Erythroblast (primary cell): ENCODE measurements at regions not wholly inside any gene's neighbourhood (a gene's known extent, or its start where the extent isn't known, plus 50 kb on each side); places are given as distances from the start of the nearest gene placed in this dataset.

Experiments
- DNase-seq, 2 experiments: peaks; one replicate each; lab custom pipeline; 2025; lab: John Stamatoyannopoulos, UW
- GATA1 ChIP-seq: IDR thresholded peaks from 2 replicates; pipeline ENCODE4 v1.6.1; 2011; ENCODE audit warnings: low read depth, mild to moderate bottlenecking, control low read depth, low read length, moderate library complexity
- POLR2A ChIP-seq: IDR thresholded peaks from 2 replicates; pipeline ENCODE4 v1.6.1; 2011; ENCODE audit warnings: mild to moderate bottlenecking, low read length

DNA sequence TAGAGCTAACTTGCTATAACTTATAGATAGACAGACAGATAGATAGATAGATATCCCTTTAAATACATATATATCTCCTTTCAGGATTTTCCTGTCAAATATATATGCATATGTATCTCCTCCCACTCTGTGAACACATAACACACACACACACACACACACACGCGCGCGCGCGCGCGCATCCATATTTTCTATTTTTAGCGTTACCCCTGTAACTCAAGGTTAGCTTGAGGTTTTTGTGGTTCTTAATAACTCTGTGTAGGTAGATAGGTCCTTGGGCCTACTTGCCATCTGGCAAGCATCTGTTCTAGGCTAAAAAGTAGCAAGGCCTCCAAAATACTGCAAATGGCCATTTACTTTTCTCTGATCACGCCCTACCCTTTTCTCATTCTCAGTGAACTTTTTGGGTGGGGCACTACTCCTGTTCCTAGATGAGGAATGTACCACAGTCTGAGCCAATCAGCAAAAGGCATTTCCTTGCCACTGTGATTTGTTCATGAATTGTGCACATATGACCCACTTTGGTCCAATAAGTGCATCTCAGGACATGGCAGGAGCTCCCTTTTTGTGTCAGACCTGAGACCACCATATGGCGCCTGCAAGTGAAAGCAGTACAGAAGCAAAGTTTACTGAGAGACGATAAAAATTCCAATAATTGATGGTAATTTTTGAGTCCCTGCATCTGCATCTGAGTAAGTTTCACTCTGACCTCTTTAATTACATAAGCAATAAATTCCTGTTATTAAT is 740.5 kb upstream of the API5 start:
- no peak for TF ChIP-seq POLR2A
- no peak for TF ChIP-seq GATA1
- no peak for DNase-seq

DNA sequence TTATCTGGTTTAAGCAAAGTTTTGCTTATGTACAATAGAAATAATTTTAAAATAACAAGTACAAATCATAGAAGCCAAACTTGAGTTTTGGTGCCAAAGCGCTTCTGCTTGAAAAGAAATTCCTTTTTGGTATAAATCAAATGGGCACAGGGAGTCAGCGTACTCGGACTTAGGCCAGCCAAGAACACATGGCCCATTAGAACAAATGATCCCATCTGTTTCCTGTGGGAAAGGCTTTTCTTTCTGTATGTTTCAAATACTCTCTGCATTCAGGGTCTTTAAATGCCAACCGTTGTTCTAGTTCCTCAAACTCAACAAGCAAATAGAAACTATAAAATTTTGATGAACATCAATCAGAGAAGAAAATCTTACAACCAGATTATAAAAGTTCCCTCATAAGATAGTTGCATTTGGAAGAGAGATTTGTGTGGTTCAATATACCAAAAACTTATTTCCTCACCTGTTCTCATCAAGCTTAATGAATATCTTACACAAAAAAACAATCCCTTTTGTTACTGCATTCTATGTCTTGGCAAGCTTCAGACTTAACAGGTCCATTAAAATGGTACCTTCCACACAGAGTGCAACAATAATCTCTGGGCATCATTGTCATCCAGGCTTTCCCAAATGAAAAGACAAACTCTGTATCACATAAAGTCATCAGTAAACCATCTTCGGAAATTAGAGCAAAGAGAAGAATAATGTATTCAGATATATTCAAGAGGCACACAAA is 739.8 kb upstream of the API5 start:
- no peak for DNase-seq
- TF ChIP-seq GATA1 = no peak
- no peak for TF ChIP-seq POLR2A

- no peak for DNase-seq
- TF ChIP-seq POLR2A (no peak), GATA1 (no peak)
These were observed 735.5 kb upstream of the API5 start for GRCh38 chr11:42576318-42576717.

GRCh38 chr11:42589286-42589685 is 722.5 kb upstream of the API5 start:
- TF ChIP-seq POLR2A = no peak
- TF ChIP-seq GATA1 = no peak
- no peak for DNase-seq

DNA sequence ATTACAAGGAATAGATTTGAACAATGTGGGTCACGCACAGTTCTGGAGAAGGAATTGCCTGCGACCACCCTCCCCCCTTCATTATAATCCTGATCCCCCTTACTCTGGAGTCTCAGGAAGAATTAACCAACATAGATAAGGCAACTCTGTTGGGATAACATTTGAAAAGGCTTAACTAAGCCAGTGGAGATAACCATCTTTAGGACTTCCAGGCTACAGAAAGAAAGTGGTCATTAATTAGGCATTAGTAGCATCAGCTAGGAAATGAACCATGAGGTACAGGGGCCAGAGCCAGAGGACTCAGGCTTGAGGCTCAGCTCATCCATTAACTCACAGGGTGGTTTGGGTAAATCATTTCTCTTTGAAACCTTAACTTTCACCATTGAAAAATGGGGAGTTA is 720.0 kb upstream of the API5 start:
- no peak for TF ChIP-seq GATA1
- TF ChIP-seq POLR2A = no peak
- DNase-seq = no peak

- TF ChIP-seq GATA1 (no peak), POLR2A (no peak)
- DNase-seq = no peak
These were observed 718.4 kb upstream of the API5 start for GRCh38 chr11:42593441-42593840.

DNA sequence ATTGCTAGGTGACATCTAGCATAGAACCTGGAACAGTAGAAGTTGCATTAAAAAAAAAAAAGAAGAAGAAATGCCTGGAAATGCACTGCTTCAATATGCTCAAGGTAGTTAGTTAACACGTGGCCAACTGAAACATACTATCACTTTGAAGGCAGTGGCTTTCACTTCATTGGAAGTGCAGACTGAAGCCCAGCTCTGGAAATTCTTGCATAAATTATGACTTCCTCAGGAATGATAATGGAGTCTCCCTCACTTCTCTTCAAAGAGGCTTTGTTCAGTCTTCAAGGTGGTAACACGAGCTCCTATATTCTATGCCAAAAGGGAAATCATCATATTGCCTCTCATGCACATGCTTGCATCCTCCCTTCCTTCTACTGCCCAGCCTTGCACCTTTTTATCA is 715.9 kb upstream of the API5 start:
- TF ChIP-seq POLR2A (no peak), GATA1 (no peak)
- DNase-seq = no peak

DNA sequence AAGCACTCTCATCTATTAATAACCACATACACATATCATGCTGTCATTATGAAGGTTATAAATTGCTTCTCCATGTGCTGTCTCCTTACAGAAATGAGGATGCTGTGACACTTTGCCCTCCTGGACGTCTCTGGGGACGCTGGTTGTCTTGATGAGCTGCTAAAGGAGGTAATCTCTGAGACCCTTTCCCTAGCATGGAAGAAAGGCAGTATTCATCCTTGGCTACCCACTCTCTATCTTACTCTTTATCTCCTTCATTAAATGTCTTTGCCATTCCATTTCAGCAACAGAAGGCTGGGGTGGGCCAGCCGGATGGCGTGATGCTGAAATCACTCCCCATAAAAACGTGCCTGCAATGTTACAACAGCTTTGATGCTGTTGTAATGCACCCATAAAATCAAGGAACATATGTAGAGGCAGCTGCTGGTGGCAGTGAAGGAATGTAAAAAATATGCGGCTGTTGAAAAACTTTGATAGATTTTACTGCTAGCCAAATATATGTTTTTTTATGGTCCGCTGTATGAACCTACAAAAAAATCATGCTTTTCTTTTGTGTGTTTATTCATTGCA is 715.1 kb upstream of the API5 start:
- no peak for TF ChIP-seq GATA1
- no peak for TF ChIP-seq POLR2A
- no peak for DNase-seq

- DNase-seq = no peak
- TF ChIP-seq POLR2A (no peak), GATA1 (no peak)
These were observed 713.5 kb upstream of the API5 start for GRCh38 chr11:42598341-42598740.

- DNase-seq = no peak
These were observed 691.0 kb upstream of the API5 start for GRCh38 chr11:42620796-42621195.

GRCh38 chr11:42625757-42626665 is 685.8 kb upstream of the API5 start:
- no peak for DNase-seq
- TF ChIP-seq GATA1 (no peak), POLR2A (no peak)

More at GRCh38 chr11:42620796-42621195, 691.0 kb upstream of the API5 start:
- TF ChIP-seq GATA1 (no peak), POLR2A (no peak)

- TF ChIP-seq POLR2A (no peak), GATA1 (no peak)
- no peak for DNase-seq
These were observed 680.5 kb upstream of the API5 start for GRCh38 chr11:42631220-42631843.

- DNase-seq = no peak
- TF ChIP-seq GATA1 = no peak
- no peak for TF ChIP-seq POLR2A
These were observed 664.8 kb upstream of the API5 start for GRCh38 chr11:42646959-42647358.

DNA sequence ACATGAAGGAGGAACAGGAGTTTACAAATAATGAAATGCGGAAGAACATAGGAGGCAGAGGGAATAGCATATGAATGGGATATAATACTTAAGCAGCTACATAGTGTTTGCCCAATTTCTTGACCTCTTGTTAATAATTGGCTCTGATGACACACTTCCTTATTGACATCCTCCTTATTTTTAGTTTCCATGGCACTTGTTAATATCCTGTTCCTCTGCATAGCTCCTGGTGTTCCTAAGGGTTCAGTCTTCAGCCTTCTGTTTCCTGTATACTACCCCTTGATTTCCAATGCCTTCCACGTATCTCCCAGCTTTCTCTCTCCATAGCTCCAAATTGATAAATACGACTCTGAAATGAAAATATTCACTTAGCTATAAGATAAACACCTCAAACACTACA is 663.8 kb upstream of the API5 start:
- TF ChIP-seq GATA1 (no peak), POLR2A (no peak)

More for the DNA sequence above, 663.8 kb upstream of the API5 start:
- DNase-seq = no peak
